ENCODE measurements at regions not wholly inside any gene's neighbourhood (a gene's known extent, or its start where the extent isn't known, plus 50 kb on each side); places are given as distances from the start of the nearest gene placed in this dataset.

- Histone ChIP-seq H3K27me3 (ENCODE audit: control insufficient read depth, insufficient read depth, low read length) (no peaks in the 10 kb centered on the region), H3K9me3 (ENCODE audit: control insufficient read depth, insufficient read depth, low read length) (no peaks in the 10 kb centered on the region), H3K4me3 (ENCODE audit: low read depth, low read length) (no peak overlapping the region), H3K27ac (ENCODE audit: low read depth, low read length) (no peak overlapping the region)
- CTCF ChIA-PET = no interaction called here
- POLR2A ChIA-PET = no interaction called here
- no peak for DNase-seq (ENCODE audit: low read depth, low spot score)
- no peak for TF ChIP-seq CTCF (IDR thresholded peaks at IDR 0.05; ENCODE audit: low read depth, low read length)
Observed at GRCh38 chr3:31255007-31255581, 277.6 kb upstream of the STT3B start.

- Histone ChIP-seq H3K27ac (ENCODE audit: low read depth, low read length) (no peak overlapping the region), H3K9me3 (ENCODE audit: control insufficient read depth, insufficient read depth, low read length) (no peaks in the 10 kb centered on the region), H3K27me3 (ENCODE audit: control insufficient read depth, insufficient read depth, low read length) (no peaks in the 10 kb centered on the region), H3K4me3 (ENCODE audit: low read depth, low read length) (no peak overlapping the region)
- no peak for DNase-seq (ENCODE audit: low read depth, low spot score)
- ChIA-PET CTCF (no interaction called here), POLR2A (no interaction called here)
- no peak for TF ChIP-seq CTCF (IDR thresholded peaks at IDR 0.05; ENCODE audit: low read depth, low read length)
Observed at GRCh38 chr3:31262201-31262600, 270.5 kb upstream of the STT3B start.

- ChIA-PET POLR2A (no interaction called here), CTCF (no interaction called here)
- Histone ChIP-seq H3K27me3 (ENCODE audit: control insufficient read depth, insufficient read depth, low read length) (no peaks in the 10 kb centered on the region), H3K27ac (ENCODE audit: low read depth, low read length) (no peak overlapping the region), H3K4me3 (ENCODE audit: low read depth, low read length) (no peak overlapping the region), H3K9me3 (ENCODE audit: control insufficient read depth, insufficient read depth, low read length) (no peaks in the 10 kb centered on the region)
- no peak for DNase-seq (ENCODE audit: low read depth, low spot score)
- TF ChIP-seq CTCF (IDR thresholded peaks at IDR 0.05; ENCODE audit: low read depth, low read length) = no peak
Observed at GRCh38 chr3:31263897-31264296, 268.8 kb upstream of the STT3B start.

- Histone ChIP-seq H3K4me3 (ENCODE audit: low read depth, low read length) (no peak overlapping the region), H3K27ac (ENCODE audit: low read depth, low read length) (no peak overlapping the region), H3K27me3 (ENCODE audit: control insufficient read depth, insufficient read depth, low read length) (no peaks in the 10 kb centered on the region), H3K9me3 (ENCODE audit: control insufficient read depth, insufficient read depth, low read length) (no peaks in the 10 kb centered on the region)
- ChIA-PET POLR2A (no interaction called here), CTCF (interaction anchor here (0.5 to 0.7 kb wide), 2 partner anchors 46 to 74 kb away, joined by 3 read pairs; no protein-coding TSS in a partner anchor)
- DNase-seq (ENCODE audit: low read depth, low spot score) = no peak
- TF ChIP-seq CTCF (IDR thresholded peaks at IDR 0.05; ENCODE audit: low read depth, low read length) = no peak
Observed at GRCh38 chr3:31265646-31266428, 266.9 kb upstream of the STT3B start.

GRCh38 chr3:31268868-31269267, 263.9 kb upstream of the STT3B start:
- ChIA-PET CTCF (interaction anchor here (0.5 kb wide), 1 partner anchor 44 kb away, joined by 3 read pairs; no protein-coding TSS in a partner anchor), POLR2A (no interaction called here)
- Histone ChIP-seq H3K9me3 (ENCODE audit: control insufficient read depth, insufficient read depth, low read length) (no peaks in the 10 kb centered on the region), H3K4me3 (ENCODE audit: low read depth, low read length) (no peak overlapping the region), H3K27ac (ENCODE audit: low read depth, low read length) (no peak overlapping the region), H3K27me3 (ENCODE audit: control insufficient read depth, insufficient read depth, low read length) (no peaks in the 10 kb centered on the region)
- no peak for DNase-seq (ENCODE audit: low read depth, low spot score)
- no peak for TF ChIP-seq CTCF (IDR thresholded peaks at IDR 0.05; ENCODE audit: low read depth, low read length)

Data from AG04450 (cell line).